ENCODE measurements at regions not wholly inside any gene's neighbourhood (a gene's known extent, or its start where the extent isn't known, plus 50 kb on each side); places are given as distances from the start of the nearest gene placed in this dataset.
"Not testable (repeated sequence)": the region's sequence is repeated elsewhere in the genome, so short reads cannot be mapped to it uniquely, and the experiment has no call there.

DNA sequence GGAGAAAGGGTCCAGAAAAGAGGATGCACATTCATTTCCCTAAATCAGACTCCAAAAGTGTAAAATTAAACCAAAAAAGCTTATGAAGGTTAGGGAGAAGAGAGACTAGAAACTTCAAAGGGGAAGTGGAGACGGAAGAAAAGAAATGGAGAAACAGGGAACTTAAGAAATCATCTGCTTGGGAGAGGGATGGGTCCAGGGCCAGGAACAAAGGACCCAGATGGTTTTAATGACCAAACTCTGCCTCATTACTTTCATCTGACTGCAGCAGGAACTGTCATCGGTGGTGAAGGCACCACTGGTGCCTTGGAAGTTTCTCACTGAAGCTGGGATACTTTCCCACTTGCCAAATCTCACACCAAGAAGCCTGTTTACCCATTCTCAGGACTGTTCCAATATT lies 70.5 kb upstream of the SLC4A7 start:
- no peak for DNase-seq

DNA sequence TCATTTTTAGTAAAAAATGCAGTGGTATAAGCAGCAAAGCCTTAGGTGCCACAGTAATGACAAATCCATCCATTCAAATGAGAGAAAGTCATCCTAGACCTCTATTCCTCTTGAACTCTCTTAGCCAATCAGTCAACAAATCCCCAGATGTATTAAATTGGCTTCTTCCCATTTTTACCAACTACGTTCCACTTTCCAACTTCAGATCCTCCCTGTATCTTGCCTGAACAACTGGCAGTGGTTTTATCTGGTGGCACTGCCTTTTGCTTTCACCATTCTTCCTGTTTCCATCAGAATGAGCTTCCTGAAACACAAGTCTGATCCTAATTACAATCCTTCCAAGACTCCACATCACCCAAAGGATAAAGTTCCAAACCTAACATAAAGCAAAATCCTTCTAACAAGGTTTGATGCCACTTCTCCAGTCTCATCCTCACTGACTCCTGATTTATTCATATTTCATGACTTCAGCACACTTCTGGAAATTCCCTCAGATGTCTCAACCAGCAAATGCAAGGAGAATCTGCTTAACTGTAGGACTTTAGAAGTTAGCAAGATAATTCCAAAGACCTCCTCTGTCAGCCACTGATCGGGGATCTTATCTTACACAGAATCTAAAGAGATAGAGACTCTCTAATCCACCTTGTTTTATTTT lies 69.8 kb upstream of the SLC4A7 start:
- no peak for DNase-seq

DNA sequence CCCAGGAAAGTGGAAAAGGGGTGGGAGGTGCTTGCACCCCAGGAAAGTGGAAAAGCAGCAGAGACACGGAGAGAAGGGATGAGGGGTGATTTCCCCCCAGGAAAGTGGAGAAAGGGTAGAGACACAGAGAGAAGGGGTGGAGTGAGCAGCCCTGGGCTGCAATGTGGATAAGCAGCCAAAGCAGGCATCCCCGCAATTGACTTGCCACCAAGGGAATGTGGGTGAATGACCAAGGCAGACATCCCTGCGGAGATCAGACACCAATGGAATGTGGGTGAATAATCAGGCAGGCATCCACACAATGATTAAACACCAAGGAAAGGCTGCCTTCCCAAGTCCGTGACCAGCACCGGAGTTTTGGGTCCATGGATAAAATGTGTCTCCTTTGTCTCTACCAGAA lies 68.5 kb upstream of the SLC4A7 start:
- not testable (repeated sequence) for DNase-seq

DNA sequence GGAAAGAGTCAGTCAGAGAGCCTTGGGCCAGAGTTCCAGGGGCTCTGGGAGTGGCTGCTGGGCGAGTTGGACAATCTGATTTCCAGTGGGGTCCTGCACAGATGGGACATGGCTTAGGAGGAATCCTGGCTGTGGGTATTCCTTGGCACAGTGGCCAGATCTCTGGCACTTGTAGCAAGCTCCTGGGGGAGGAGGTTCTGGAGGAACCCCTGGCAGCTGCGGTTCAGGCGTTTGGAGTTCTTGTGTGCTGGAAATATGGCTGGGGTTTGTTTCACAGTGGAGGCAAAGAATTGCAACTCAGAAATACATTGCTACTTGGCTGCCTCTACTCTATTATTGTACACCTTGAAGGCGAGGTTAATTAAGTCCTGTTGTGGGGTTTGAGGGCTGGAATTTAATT lies 67.2 kb upstream of the SLC4A7 start:
- DNase-seq, result not testable (repeated sequence)

DNA sequence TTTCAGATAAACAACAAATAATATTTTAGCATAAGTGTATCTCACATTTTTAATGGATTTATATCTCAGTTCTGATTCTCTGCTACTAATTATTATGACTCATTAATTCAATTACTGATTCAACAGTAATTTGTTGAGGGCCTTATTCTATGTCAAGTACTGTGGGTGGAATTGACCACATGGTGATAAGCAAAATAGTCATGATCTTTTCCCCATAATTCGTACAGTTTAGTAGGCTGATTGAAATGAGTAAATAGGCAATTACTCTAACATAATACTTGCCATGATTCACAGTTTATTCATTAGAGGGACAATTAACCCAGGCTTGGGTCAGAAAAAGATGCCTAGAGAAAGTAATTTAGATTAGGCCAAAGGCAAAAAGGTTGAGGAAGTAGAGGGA lies 60.9 kb upstream of the SLC4A7 start:
- DNase-seq, result no peak

DNA sequence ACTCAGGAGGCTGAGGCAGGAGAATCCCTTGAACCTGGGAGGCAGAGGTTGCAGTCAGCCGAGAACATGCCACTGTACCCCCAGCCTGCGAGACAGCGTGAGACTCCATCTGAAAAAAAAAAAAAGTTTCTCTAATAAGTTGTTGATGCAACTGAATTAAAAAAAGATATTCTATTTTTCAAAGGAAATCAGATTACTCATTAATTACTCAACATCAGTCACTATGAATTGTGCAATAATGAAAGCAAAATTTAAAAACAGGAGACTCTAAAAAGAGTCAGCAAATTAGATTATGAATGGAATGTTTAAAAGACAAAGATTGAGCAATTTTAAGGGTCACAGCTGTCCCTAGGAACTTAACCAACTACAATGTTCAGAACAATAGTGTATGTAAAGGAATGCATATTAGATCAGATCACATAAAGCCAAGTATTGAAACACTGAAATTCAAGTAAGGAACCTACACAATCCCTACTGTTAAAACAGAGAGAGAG lies 60.2 kb upstream of the SLC4A7 start:
- DNase-seq, result no peak

DNA sequence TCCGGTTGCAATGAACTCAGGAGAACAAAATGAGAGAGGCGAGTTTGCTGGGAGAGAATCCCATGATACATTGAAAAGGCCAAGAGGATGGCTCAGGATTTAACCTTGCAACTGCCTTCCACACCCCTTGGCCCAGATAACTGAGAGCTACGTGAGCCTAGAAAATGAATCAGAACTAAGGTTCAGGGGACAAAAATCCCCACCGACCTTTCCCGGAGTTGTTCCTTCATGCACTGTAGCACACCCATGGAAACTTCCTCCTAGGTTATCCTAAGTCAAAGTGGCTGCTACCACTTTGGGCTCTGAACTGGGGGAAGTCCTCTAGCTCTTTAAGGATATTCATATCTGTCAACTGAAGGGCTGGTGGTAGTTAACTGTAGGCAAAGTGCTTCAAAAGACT lies 58.3 kb upstream of the SLC4A7 start:
- no peak for DNase-seq

DNA sequence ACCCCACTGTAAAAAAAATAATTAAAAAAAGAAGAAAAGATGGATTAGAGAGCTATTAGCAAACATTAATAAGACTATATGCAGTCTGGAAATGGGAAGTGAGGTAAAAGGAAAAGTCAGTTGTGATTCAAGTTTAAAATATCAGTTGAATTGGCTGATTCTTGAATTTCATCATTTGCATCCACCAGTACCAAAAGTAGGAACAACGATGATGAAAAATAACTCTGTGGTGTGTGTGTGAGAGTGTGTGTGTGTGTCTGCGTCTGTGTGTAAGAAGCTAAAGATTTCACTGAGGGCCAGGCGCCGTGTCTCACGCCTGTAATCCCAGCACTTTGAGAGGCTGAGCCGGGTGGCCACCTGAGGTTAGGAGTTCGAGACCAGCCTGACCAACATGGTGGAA lies 56.0 kb upstream of the SLC4A7 start:
- DNase-seq, result no peak

DNA sequence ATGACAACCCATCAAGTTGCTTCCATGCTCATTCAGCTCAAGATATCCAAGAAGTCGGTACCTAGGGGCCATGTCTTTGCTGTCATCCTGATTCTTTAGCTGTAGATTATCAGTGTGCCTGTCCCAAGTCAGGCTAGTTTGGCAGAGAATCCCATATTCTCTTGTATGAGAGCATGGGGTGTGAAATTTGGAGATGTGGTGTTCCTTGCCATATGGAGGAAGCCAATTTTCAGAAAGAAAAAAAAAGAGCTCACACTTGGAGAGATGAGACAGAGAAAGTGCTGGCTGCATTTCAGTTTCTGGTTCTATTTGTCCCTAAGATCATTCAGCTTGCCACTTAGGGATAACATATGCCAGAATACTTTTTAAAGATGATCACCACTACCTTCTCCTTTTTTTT lies 52.3 kb upstream of the SLC4A7 start:
- no peak for DNase-seq

DNA sequence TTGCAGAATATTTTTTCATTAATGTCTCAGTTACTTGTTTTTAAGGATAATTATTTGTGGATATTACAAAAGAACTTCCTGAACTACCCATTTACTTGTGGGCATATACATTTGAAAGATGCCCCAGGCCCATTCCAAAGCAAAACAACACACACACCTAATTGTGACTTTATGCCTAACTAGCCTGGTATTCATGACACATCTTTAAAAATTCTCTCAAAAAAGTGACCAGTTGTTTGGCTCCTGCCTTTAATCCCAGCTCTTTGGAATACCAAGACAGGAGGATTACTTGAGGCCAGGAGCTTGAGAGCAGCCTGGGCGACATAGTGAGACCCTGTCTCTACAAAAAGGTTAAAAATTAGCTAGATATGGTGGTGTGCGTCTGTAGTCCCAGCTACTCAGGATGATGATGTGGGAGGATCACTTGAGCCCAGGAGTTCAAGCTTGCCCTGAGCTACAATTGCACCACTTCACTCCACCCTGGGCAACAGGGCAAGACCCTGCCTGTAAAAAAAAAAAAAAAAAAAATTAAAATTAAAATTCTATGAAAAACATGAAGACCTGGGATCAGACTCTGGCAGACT lies 51.7 kb upstream of the SLC4A7 start:
- no peak for DNase-seq

DNA sequence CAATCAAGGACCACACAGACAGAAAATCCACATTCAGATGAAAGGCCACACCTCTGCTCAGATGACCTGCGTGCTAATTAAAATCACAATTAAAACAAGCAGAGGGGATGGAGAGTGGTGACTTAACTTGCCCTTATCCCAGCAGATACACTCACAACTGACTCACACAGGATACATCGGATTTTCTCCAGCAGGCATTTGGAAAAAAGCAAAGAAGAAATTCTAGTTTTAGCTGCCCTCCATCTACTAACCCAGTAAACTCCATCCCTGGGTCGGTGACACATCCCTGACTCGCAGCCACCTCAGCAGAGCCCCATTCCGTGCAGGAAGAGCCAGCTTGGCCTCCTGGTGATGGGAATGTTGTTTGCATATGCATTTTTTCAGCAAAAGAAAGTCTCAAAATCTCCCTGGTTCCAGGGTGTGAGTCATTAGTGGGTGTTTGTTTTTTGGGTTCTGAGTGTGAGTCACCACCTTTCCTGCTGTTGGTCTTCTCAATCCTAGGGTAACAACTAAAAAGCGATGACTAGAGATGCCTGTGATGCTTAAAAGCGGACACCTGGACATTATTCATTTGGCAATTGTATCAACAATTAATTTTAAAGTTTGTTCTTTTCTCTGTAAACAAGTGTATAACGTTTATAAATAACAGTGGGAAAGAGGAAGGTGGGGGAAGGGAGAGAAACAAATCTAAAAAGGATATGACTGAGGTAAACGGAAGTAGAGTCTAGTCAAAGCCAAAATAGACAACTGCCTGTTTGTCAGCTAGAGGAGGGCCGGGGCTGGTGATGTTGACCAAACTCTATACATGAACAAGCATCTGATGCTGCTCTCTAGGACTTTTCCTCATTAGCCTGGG lies 49.8 kb upstream of the SLC4A7 start:
- no peak for DNase-seq

All from retina (tissue), 1 donor.